OCI-LY3 (cell line): ENCODE measurements at regions not wholly inside any gene's neighbourhood (a gene's known extent, or its start where the extent isn't known, plus 50 kb on each side); places are given as distances from the start of the nearest gene placed in this dataset.

Source experiments
- H2AFZ ChIP-seq: fragments of 200-600, 300-600 bp; shearing (Covaris generic); 2 replicates; pipeline ENCODE4 v1.6.0; 2014; ENCODE audit warnings: antibody characterized with exemption, low read depth, low read length
- H3K27ac ChIP-seq: fragments of 200-600, 300-600 bp; sonication (generic); 2 replicates; pipeline ENCODE4 v1.5.1; 2014; ENCODE audit warnings: mild to moderate bottlenecking, low read length, moderate library complexity, mixed read lengths
- H3K27me3 ChIP-seq: fragments of 200-600, 300-600 bp; sonication (generic); 2 replicates; pipeline ENCODE4 v1.6.1; 2014; ENCODE audit warnings: low read depth, low read length, mixed read lengths
- H3K36me3 ChIP-seq: fragments of 200-600, 300-600 bp; sonication (generic); replicated peaks from 2 replicates; pipeline ENCODE3; 2014; ENCODE audit warnings: low read depth, low read length, mixed read lengths
- H3K4me1 ChIP-seq: fragments of 300-600, 200-600 bp; sonication (generic); 2 replicates; pipeline ENCODE4 v1.6.1; 2014; ENCODE audit warnings: low read length, mixed read lengths
- H3K4me2 ChIP-seq: fragments of 200-600, 300-600 bp; sonication (generic); 2 replicates; pipeline ENCODE4 v1.6.1; 2014; ENCODE audit warnings: low read length, mixed read lengths
- H3K4me3 ChIP-seq: fragments of 300-600, 200-600 bp; sonication (generic); 2 replicates; pipeline ENCODE4 v1.5.1; 2014; ENCODE audit warnings: antibody characterized with exemption, mild to moderate bottlenecking, low read length, moderate library complexity
- H3K79me2 ChIP-seq: fragments of 300-600, 200-600 bp; shearing (Covaris generic); 2 replicates; pipeline ENCODE4 v1.6.1; 2014; ENCODE audit warnings: mild to moderate bottlenecking, low read length, mixed read lengths
- H3K9ac ChIP-seq: fragments of 300-600, 200-600 bp; shearing (Covaris generic); 2 replicates; pipeline ENCODE4 v1.6.0; 2014; ENCODE audit warnings: mild to moderate bottlenecking, low read length, moderate library complexity
- H3K9me3 ChIP-seq: fragments of 200-600, 300-600 bp; shearing (Covaris generic); 2 replicates; pipeline ENCODE4 v1.6.1; 2014; ENCODE audit warnings: low read length, mixed read lengths; ENCODE audit not compliant: insufficient read depth
- H4K20me1 ChIP-seq: fragments of 200-600, 300-600 bp; sonication (generic); 2 replicates; pipeline ENCODE4 v1.6.1; 2016; ENCODE audit warnings: low read length, mixed read lengths; ENCODE audit not compliant: insufficient read depth
- CTCF ChIP-seq: fragments of 200-600, 300-600 bp; sonication (generic); IDR thresholded peaks from 2 replicates; pipeline ENCODE4 v1.5.1; 2014; ENCODE audit warnings: antibody characterized with exemption, low read length, low read depth
- EZH2phosphoT487 ChIP-seq: fragments of 200-600 bp; shearing (Covaris generic); IDR thresholded peaks from 2 replicates; pipeline ENCODE4 v1.6.1; 2018; ENCODE audit warnings: antibody characterized with exemption, mixed run types, low read depth

GRCh38 chr4:54505996-54506395, 151.8 kb upstream of the KIT start:
- Histone ChIP-seq H3K9me3 (no peaks in the 10 kb centered on the region), H3K9ac (no peak overlapping the region), H3K4me2 (no peak overlapping the region), H3K79me2 (no peaks in the 10 kb centered on the region), H3K4me3 (no peak overlapping the region), H4K20me1 (no peaks in the 10 kb centered on the region), H3K4me1 (no peaks in the 10 kb centered on the region), H3K27ac (no peak overlapping the region), H3K27me3 (no peaks in the 10 kb centered on the region), H3K36me3 (no peaks in the 10 kb centered on the region), H2AFZ (no peak overlapping the region)
- TF ChIP-seq EZH2phosphoT487 (no peak), CTCF (no peak)

GRCh38 chr4:54509057-54509456, 148.7 kb upstream of the KIT start:
- TF ChIP-seq CTCF, result no peak
- no peak for TF ChIP-seq EZH2phosphoT487
- H3K4me1 ChIP-seq, result no peaks in the 10 kb centered on the region
- no peaks in the 10 kb centered on the region for H3K79me2 ChIP-seq
- H4K20me1 ChIP-seq, result no peaks in the 10 kb centered on the region
- no peak overlapping the region for H3K4me3 ChIP-seq
- no peak overlapping the region for H3K27ac ChIP-seq
- no peaks in the 10 kb centered on the region for H3K36me3 ChIP-seq
- no peaks in the 10 kb centered on the region for H3K9me3 ChIP-seq
- no peak overlapping the region for H3K9ac ChIP-seq
- H3K4me2 ChIP-seq, result no peak overlapping the region
- H3K27me3 ChIP-seq, result no peaks in the 10 kb centered on the region
- H2AFZ ChIP-seq, result no peak overlapping the region

- Histone ChIP-seq H3K9me3 (no peaks in the 10 kb centered on the region), H4K20me1 (no peaks in the 10 kb centered on the region), H3K4me1 (no peaks in the 10 kb centered on the region), H3K79me2 (no peaks in the 10 kb centered on the region), H2AFZ (no peak overlapping the region), H3K9ac (no peak overlapping the region), H3K4me3 (no peak overlapping the region), H3K27me3 (no peaks in the 10 kb centered on the region), H3K36me3 (no peaks in the 10 kb centered on the region), H3K4me2 (no peak overlapping the region), H3K27ac (no peak overlapping the region)
- TF ChIP-seq EZH2phosphoT487, result no peak
- no peak for TF ChIP-seq CTCF
These were observed 144.6 kb upstream of the KIT start for GRCh38 chr4:54513204-54513603.

DNA sequence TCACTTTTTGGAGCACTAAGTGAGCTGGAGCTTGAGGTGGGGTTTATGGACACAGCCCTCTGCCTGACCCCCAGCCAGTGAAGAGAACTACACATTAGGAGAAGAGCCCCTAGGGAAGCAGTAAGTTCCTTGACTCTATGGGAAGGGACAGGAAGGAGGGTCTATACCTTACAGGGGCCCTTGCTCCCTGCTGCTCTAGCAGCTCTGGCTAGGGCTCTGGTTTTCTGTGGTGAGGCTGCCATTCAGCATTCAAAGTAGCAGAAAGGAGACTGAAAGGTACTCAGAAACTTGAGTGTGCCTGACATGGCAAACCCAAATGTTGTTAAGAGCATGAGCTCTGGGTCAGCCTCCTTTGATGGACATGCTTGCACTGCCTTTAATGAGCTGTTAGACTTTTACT, 144.0 kb upstream of the KIT start:
- Histone ChIP-seq H2AFZ (no peak overlapping the region), H3K9me3 (no peaks in the 10 kb centered on the region), H3K27ac (no peak overlapping the region), H3K27me3 (no peaks in the 10 kb centered on the region), H3K9ac (no peak overlapping the region), H4K20me1 (no peaks in the 10 kb centered on the region), H3K4me1 (no peaks in the 10 kb centered on the region), H3K4me2 (no peak overlapping the region), H3K79me2 (no peaks in the 10 kb centered on the region), H3K4me3 (no peak overlapping the region), H3K36me3 (no peaks in the 10 kb centered on the region)
- no peak for TF ChIP-seq CTCF
